Karpas-422 (cell line): ENCODE measurements at regions not wholly inside any gene's neighbourhood (a gene's known extent, or its start where the extent isn't known, plus 50 kb on each side); places are given as distances from the start of the nearest gene placed in this dataset.

Experiments used
- DNase-seq: peaks from one replicate; pipeline ENCODE4 v3.0.0-alpha.2; 2015
- H2AFZ ChIP-seq: fragments of 200-600 bp; sonication (generic); 2 replicates; pipeline ENCODE4 v1.6.1; 2014; ENCODE audit warnings: antibody characterized with exemption, low read length, mixed read lengths
- H3K27ac ChIP-seq: fragments of 200-600 bp; sonication (generic); 2 replicates; pipeline ENCODE4 v1.5.1; 2014; ENCODE audit warnings: mild to moderate bottlenecking, low read length, moderate library complexity
- H3K27me3 ChIP-seq: fragments of 200-600 bp; sonication (generic); 2 replicates; pipeline ENCODE4 v1.6.1; 2014; ENCODE audit warnings: low read length, mixed read lengths
- H3K36me3 ChIP-seq: fragments of 200-600 bp; sonication (generic); 2 replicates; pipeline ENCODE4 v1.6.1; 2014; ENCODE audit warnings: low read length, mixed read lengths; ENCODE audit not compliant: insufficient read depth
- H3K4me1 ChIP-seq: fragments of 200-600 bp; sonication (generic); 2 replicates; pipeline ENCODE4 v1.6.1; 2014; ENCODE audit warnings: mild to moderate bottlenecking, low read length, mixed read lengths
- H3K4me2 ChIP-seq: fragments of 200-600 bp; sonication (generic); 2 replicates; pipeline ENCODE4 v1.6.1; 2014; ENCODE audit warnings: low read length, low read depth, mild to moderate bottlenecking; ENCODE audit not compliant: poor library complexity, severe bottlenecking
- H3K4me3 ChIP-seq: fragments of 200-600 bp; sonication (generic); 2 replicates; pipeline ENCODE4 v1.5.1; 2014; ENCODE audit warnings: mild to moderate bottlenecking, antibody characterized with exemption, low read length, mixed read lengths
- H3K79me2 ChIP-seq: fragments of 200-600 bp; sonication (generic); 2 replicates; pipeline ENCODE4 v1.6.1; 2014; ENCODE audit warnings: mild to moderate bottlenecking, low read length, mixed read lengths
- H3K9ac ChIP-seq: fragments of 200-600 bp; sonication (generic); 2 replicates; pipeline ENCODE4 v1.6.0; 2014; ENCODE audit warnings: low read length
- H3K9me2 ChIP-seq: fragments of 200-600 bp; sonication (generic), shearing (Covaris generic); replicated peaks from 2 replicates; pipeline ENCODE4 v1.6.0; 2014; ENCODE audit warnings: mild to moderate bottlenecking, low read length, moderate library complexity; ENCODE audit not compliant: insufficient read depth
- H3K9me3 ChIP-seq: fragments of 300-700, 200-600 bp; sonication (generic); 2 replicates; pipeline ENCODE4 v1.6.1; 2014; ENCODE audit warnings: low read length, mixed read lengths
- H4K20me1 ChIP-seq: fragments of 200-600 bp; sonication (generic); 2 replicates; pipeline ENCODE4 v1.6.1; 2014; ENCODE audit warnings: mild to moderate bottlenecking, antibody characterized with exemption, low read length, low read depth; ENCODE audit not compliant: insufficient read depth

- no peak for DNase-seq
- no peaks in the 10 kb centered on the region for H3K79me2 ChIP-seq
- no peak overlapping the region for H3K9ac ChIP-seq
- no peaks in the 10 kb centered on the region for H3K4me1 ChIP-seq
- no peaks in the 10 kb centered on the region for H4K20me1 ChIP-seq
- H3K4me2 ChIP-seq = no peak overlapping the region
- H3K27me3 ChIP-seq = no peaks in the 10 kb centered on the region
- H3K9me2 ChIP-seq = no peaks in the 10 kb centered on the region
- H3K4me3 ChIP-seq = no peak overlapping the region
- H3K9me3 ChIP-seq = no peaks in the 10 kb centered on the region
- H3K27ac ChIP-seq = no peak overlapping the region
- no peaks in the 10 kb centered on the region for H3K36me3 ChIP-seq
- H2AFZ ChIP-seq = no peak overlapping the region
These were observed 408.2 kb downstream of the TBC1D4 start for GRCh38 chr13:75073786-75074185.

GRCh38 chr13:75072891-75073290 is 409.1 kb downstream of the TBC1D4 start:
- Histone ChIP-seq H3K36me3 (no peaks in the 10 kb centered on the region), H3K9me2 (no peaks in the 10 kb centered on the region), H3K27me3 (no peaks in the 10 kb centered on the region), H3K79me2 (no peaks in the 10 kb centered on the region), H3K27ac (no peak overlapping the region), H3K9me3 (no peaks in the 10 kb centered on the region), H3K9ac (no peak overlapping the region), H2AFZ (no peak overlapping the region), H3K4me1 (no peaks in the 10 kb centered on the region), H3K4me3 (no peak overlapping the region), H3K4me2 (no peak overlapping the region), H4K20me1 (no peaks in the 10 kb centered on the region)
- no peak for DNase-seq

DNA sequence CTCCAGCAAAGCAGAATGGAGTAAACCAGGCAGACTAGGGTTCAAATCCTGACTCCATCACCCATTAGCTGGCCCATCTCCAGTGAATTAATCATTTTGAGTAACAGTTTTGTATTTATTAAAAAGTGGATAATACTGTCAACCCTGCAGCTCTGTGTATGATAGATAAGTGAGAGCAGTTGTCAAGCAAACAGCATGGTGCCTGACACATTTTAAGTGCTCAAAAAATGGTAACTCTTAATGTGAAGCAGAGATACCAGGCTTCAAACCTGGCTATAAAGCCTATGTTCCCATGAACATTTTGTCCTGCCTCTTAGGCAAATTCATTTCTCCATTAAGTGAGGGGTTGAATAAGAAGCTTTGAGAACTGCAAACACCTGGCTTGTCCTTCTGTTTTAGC is 409.6 kb downstream of the TBC1D4 start:
- H3K36me3 ChIP-seq = no peaks in the 10 kb centered on the region
- no peak overlapping the region for H3K9ac ChIP-seq
- H4K20me1 ChIP-seq = no peaks in the 10 kb centered on the region
- no peak overlapping the region for H3K4me3 ChIP-seq
- no peaks in the 10 kb centered on the region for H3K9me3 ChIP-seq
- H3K4me2 ChIP-seq = no peak overlapping the region
- no peaks in the 10 kb centered on the region for H3K79me2 ChIP-seq
- no peak overlapping the region for H2AFZ ChIP-seq
- H3K4me1 ChIP-seq = no peaks in the 10 kb centered on the region
- DNase-seq = no peak
- no peak overlapping the region for H3K27ac ChIP-seq
- H3K27me3 ChIP-seq = no peaks in the 10 kb centered on the region
- H3K9me2 ChIP-seq = no peaks in the 10 kb centered on the region

DNA sequence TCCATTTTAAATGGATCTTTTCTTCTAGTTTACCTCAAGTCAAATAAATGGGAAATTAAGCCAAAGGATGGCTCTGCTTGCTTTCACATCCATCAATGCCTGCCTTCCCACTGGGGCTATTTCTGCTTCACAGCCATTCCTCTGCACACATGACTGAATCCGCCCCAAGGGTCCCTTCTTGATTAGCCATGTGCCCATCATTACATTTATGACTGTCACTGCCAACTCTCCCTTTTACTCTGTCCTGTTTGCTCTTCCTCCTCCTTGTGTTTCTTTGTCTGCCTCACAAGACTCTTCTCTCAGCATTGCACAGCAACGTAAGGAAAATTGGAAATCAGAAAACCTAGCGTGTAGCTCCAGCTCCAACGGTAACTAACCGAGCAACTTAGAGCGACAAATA is 410.2 kb downstream of the TBC1D4 start:
- no peak for DNase-seq
- no peaks in the 10 kb centered on the region for H3K9me3 ChIP-seq
- no peak overlapping the region for H2AFZ ChIP-seq
- no peak overlapping the region for H3K9ac ChIP-seq
- no peak overlapping the region for H3K4me3 ChIP-seq
- no peaks in the 10 kb centered on the region for H4K20me1 ChIP-seq
- H3K79me2 ChIP-seq = no peaks in the 10 kb centered on the region
- H3K27me3 ChIP-seq = no peaks in the 10 kb centered on the region
- no peak overlapping the region for H3K27ac ChIP-seq
- H3K36me3 ChIP-seq = no peaks in the 10 kb centered on the region
- H3K9me2 ChIP-seq = no peaks in the 10 kb centered on the region
- H3K4me1 ChIP-seq = no peaks in the 10 kb centered on the region
- H3K4me2 ChIP-seq = no peak overlapping the region

GRCh38 chr13:75071395-75071794 is 410.6 kb downstream of the TBC1D4 start:
- Histone ChIP-seq H3K9ac (no peak overlapping the region), H3K9me2 (no peaks in the 10 kb centered on the region), H3K4me2 (no peak overlapping the region), H2AFZ (no peak overlapping the region), H3K4me1 (no peaks in the 10 kb centered on the region), H3K4me3 (no peak overlapping the region), H3K9me3 (no peaks in the 10 kb centered on the region), H3K79me2 (no peaks in the 10 kb centered on the region), H3K36me3 (no peaks in the 10 kb centered on the region), H3K27me3 (no peaks in the 10 kb centered on the region), H4K20me1 (no peaks in the 10 kb centered on the region), H3K27ac (no peak overlapping the region)
- DNase-seq = no peak

- Histone ChIP-seq H3K4me1 (no peaks in the 10 kb centered on the region), H4K20me1 (no peaks in the 10 kb centered on the region)
- DNase-seq = no peak
These were observed 420.1 kb downstream of the TBC1D4 start for GRCh38 chr13:75061909-75062308.

DNA sequence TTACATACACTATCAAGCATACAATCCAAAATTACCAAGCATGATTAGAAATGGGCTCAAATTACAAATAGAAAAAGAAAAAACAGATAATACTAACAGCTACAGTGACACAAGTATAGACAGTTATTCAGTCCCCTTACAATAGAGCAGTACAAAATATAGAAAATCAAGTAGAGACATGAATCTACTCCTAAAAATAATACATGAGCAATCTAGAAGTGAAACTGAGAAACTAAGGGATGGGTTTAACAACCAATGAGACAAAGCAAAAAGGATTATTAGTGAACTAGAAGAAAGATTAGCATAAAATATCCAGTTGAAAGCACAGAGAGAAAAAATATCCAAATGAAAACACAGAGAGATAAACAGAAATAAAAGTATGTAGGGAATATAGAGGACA is 426.7 kb downstream of the TBC1D4 start:
- no peaks in the 10 kb centered on the region for H4K20me1 ChIP-seq
- H3K9me3 ChIP-seq = no peaks in the 10 kb centered on the region
- DNase-seq = no peak

More at GRCh38 chr13:75061909-75062308, 420.1 kb downstream of the TBC1D4 start:
- Histone ChIP-seq H3K4me2 (no peak overlapping the region), H3K9me3 (no peaks in the 10 kb centered on the region), H3K4me3 (no peak overlapping the region), H2AFZ (no peak overlapping the region), H3K27ac (no peak overlapping the region), H3K9ac (no peak overlapping the region), H3K9me2 (no peaks in the 10 kb centered on the region), H3K36me3 (no peaks in the 10 kb centered on the region), H3K79me2 (no peaks in the 10 kb centered on the region), H3K27me3 (no peaks in the 10 kb centered on the region)

GRCh38 chr13:75052616-75053015 is 429.4 kb downstream of the TBC1D4 start:
- H4K20me1 ChIP-seq = no peaks in the 10 kb centered on the region
- no peaks in the 10 kb centered on the region for H3K4me1 ChIP-seq
- H3K9ac ChIP-seq = no peak overlapping the region
- no peaks in the 10 kb centered on the region for H3K79me2 ChIP-seq
- no peak overlapping the region for H3K4me2 ChIP-seq
- no peak overlapping the region for H2AFZ ChIP-seq
- H3K4me3 ChIP-seq = no peak overlapping the region
- H3K9me3 ChIP-seq = no peaks in the 10 kb centered on the region
- H3K27me3 ChIP-seq = no peaks in the 10 kb centered on the region
- no peaks in the 10 kb centered on the region for H3K9me2 ChIP-seq
- DNase-seq = no peak
- no peaks in the 10 kb centered on the region for H3K36me3 ChIP-seq
- H3K27ac ChIP-seq = no peak overlapping the region

More for the DNA sequence above, 426.7 kb downstream of the TBC1D4 start:
- no peaks in the 10 kb centered on the region for H3K79me2 ChIP-seq
- no peak overlapping the region for H2AFZ ChIP-seq
- no peaks in the 10 kb centered on the region for H3K4me1 ChIP-seq
- H3K27ac ChIP-seq = no peak overlapping the region
- H3K9ac ChIP-seq = no peak overlapping the region
- no peaks in the 10 kb centered on the region for H3K9me2 ChIP-seq
- H3K36me3 ChIP-seq = no peaks in the 10 kb centered on the region
- H3K27me3 ChIP-seq = no peaks in the 10 kb centered on the region
- no peak overlapping the region for H3K4me3 ChIP-seq
- no peak overlapping the region for H3K4me2 ChIP-seq

- no peaks in the 10 kb centered on the region for H4K20me1 ChIP-seq
- H3K36me3 ChIP-seq = no peaks in the 10 kb centered on the region
- H3K27ac ChIP-seq = no peak overlapping the region
- H3K4me2 ChIP-seq = no peak overlapping the region
- H2AFZ ChIP-seq = no peak overlapping the region
- no peak overlapping the region for H3K9ac ChIP-seq
- no peaks in the 10 kb centered on the region for H3K9me3 ChIP-seq
- DNase-seq = no peak
- no peak overlapping the region for H3K4me3 ChIP-seq
- H3K27me3 ChIP-seq = no peaks in the 10 kb centered on the region
- H3K4me1 ChIP-seq = no peaks in the 10 kb centered on the region
- no peaks in the 10 kb centered on the region for H3K9me2 ChIP-seq
- H3K79me2 ChIP-seq = no peaks in the 10 kb centered on the region
These were observed 431.4 kb downstream of the TBC1D4 start for GRCh38 chr13:75050419-75051046.
